ENCODE measurements at regions not wholly inside any gene's neighbourhood (a gene's known extent, or its start where the extent isn't known, plus 50 kb on each side); places are given as distances from the start of the nearest gene placed in this dataset.
"Not testable (repeated sequence)": the region's sequence is repeated elsewhere in the genome, so short reads cannot be mapped to it uniquely, and the experiment has no call there.

DNA sequence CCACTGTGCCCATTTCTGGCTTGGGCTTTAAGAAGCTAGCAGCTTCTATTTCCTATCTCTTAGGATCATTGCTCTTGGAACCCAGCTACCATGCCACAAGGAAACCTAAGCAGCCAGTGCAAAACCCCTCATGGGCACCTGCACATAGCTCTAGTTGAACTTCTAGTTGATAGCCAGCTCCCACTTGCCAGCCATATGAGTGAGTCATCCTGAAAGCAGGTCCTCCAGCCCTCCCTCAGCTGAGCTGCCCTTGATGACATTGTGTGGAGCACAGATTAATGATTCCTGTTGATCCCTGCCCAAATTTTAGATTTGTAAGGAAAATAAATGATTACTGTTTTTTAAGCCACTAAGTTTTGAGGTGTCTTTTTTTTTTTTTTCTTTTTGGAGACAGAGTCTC is 234.2 kb upstream of the FBXO33 start:
- Histone ChIP-seq H3K27ac (no peak overlapping the region), H3K4me3 (no peak overlapping the region), H3K4me1 (no peaks in the 10 kb centered on the region), H3K36me3 (no peaks in the 10 kb centered on the region), H3K27me3 (no peaks in the 10 kb centered on the region), H3K9me3 (no peaks in the 10 kb centered on the region)
- DNase-seq: no peak
- intact Hi-C loops (cut with DNase I): no loop called here
- TF ChIP-seq POLR2A (IDR thresholded peaks at IDR 0.05): no peak
- TF ChIP-seq POLR2AphosphoS5 (IDR thresholded peaks at IDR 0.05): no peak
- TF ChIP-seq, protein P1, sequence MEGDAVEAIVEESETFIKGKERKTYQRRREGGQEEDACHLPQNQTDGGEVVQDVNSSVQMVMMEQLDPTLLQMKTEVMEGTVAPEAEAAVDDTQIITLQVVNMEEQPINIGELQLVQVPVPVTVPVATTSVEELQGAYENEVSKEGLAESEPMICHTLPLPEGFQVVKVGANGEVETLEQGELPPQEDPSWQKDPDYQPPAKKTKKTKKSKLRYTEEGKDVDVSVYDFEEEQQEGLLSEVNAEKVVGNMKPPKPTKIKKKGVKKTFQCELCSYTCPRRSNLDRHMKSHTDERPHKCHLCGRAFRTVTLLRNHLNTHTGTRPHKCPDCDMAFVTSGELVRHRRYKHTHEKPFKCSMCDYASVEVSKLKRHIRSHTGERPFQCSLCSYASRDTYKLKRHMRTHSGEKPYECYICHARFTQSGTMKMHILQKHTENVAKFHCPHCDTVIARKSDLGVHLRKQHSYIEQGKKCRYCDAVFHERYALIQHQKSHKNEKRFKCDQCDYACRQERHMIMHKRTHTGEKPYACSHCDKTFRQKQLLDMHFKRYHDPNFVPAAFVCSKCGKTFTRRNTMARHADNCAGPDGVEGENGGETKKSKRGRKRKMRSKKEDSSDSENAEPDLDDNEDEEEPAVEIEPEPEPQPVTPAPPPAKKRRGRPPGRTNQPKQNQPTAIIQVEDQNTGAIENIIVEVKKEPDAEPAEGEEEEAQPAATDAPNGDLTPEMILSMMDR (IDR thresholded peaks at IDR 0.05): no peak
- TF ChIP-seq EP300 (IDR thresholded peaks at IDR 0.05): no peak

- no peak overlapping the region for H3K27ac ChIP-seq
- DNase-seq: no peak
- H3K4me1 ChIP-seq: no peaks in the 10 kb centered on the region
- TF ChIP-seq, protein P1 (IDR thresholded peaks at IDR 0.05): no peak
- TF ChIP-seq POLR2AphosphoS5 (IDR thresholded peaks at IDR 0.05) (no peak), EP300 (IDR thresholded peaks at IDR 0.05) (no peak), POLR2A (IDR thresholded peaks at IDR 0.05) (no peak)
- 52 to 61% methylated on average over 1 of the region's 1 CpG for WGBS, 2 donors
- H3K27me3 ChIP-seq: no peaks in the 10 kb centered on the region
- no peak overlapping the region for H3K4me3 ChIP-seq
- intact Hi-C loops (cut with DNase I): no loop called here
- no peaks in the 10 kb centered on the region for H3K36me3 ChIP-seq
- H3K9me3 ChIP-seq: no peaks in the 10 kb centered on the region
These were observed 232.8 kb upstream of the FBXO33 start for GRCh38 chr14:39665075-39665475.

GRCh38 chr14:39664646-39665045 is 232.4 kb upstream of the FBXO33 start:
- 83 to 88% methylated on average over 1 of the region's 1 CpG for WGBS, 2 donors
- no peaks in the 10 kb centered on the region for H3K9me3 ChIP-seq
- intact Hi-C loops (cut with DNase I): no loop called here

GRCh38 chr14:39641224-39641623 is 209.0 kb upstream of the FBXO33 start:
- H3K4me1 ChIP-seq: no peaks in the 10 kb centered on the region
- H3K27me3 ChIP-seq: no peaks in the 10 kb centered on the region
- intact Hi-C loops (cut with DNase I): no loop called here
- H3K27ac ChIP-seq: no peak overlapping the region
- no peak for DNase-seq
- no peaks in the 10 kb centered on the region for H3K9me3 ChIP-seq
- TF ChIP-seq, protein P1 (IDR thresholded peaks at IDR 0.05): no peak
- TF ChIP-seq EP300 (IDR thresholded peaks at IDR 0.05) (no peak), POLR2A (IDR thresholded peaks at IDR 0.05) (no peak), POLR2AphosphoS5 (IDR thresholded peaks at IDR 0.05) (no peak)
- H3K4me3 ChIP-seq: no peak overlapping the region
- WGBS, 2 donors: 82 to 93% methylated on average over 1 of the region's 1 CpG
- H3K36me3 ChIP-seq: no peaks in the 10 kb centered on the region

More at GRCh38 chr14:39664646-39665045, 232.4 kb upstream of the FBXO33 start:
- TF ChIP-seq, protein P1 (IDR thresholded peaks at IDR 0.05): no peak
- Histone ChIP-seq H3K4me3 (no peak overlapping the region), H3K27me3 (no peaks in the 10 kb centered on the region), H3K4me1 (no peaks in the 10 kb centered on the region), H3K27ac (no peak overlapping the region), H3K36me3 (no peaks in the 10 kb centered on the region)
- no peak for DNase-seq

DNA sequence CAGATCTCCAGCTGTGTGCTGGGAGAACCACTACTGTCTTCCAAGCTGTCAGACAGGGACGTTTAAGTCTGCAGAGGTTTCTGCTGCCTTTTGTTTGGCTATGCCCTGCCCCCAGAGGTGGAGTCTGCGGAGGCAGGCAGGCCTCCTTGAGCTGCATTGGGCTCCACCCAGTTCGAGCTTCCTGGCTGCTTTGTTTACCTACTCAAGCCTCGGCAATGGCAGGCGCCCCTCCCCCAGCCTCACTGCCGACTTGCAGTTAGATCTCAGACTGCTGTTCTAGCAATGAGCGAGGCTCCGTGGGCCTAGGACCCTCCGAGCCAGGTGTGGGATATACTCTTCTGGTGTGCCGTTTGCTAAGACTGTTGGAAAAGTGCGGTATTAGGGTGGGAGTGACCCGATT is 206.8 kb upstream of the FBXO33 start:
- intact Hi-C loops (cut with DNase I): not testable (repeated sequence)

More for the DNA sequence above, 206.8 kb upstream of the FBXO33 start:
- not testable (repeated sequence) for H3K27ac ChIP-seq, H3K4me1 ChIP-seq, H3K27me3 ChIP-seq, H3K36me3 ChIP-seq, H3K4me3 ChIP-seq, DNase-seq, H3K9me3 ChIP-seq
- WGBS, 2 donors: 73 to 77% methylated on average over 12 of the region's 12 CpGs
